ENCODE measurements at regions not wholly inside any gene's neighbourhood (a gene's known extent, or its start where the extent isn't known, plus 50 kb on each side); places are given as distances from the start of the nearest gene placed in this dataset.
A peak's percentile ranks its signal among the peaks of the same experiment; 100 is the strongest.

GRCh38 chr11:106468531-106468930 is 391.1 kb downstream of the AASDHPPT start:
- Histone ChIP-seq H3K36me3 (ENCODE audit: control insufficient read depth, insufficient read depth, low read length) (no peaks in the 10 kb centered on the region), H3K9me3 (ENCODE audit: control insufficient read depth, insufficient read depth, low read length) (no peaks in the 10 kb centered on the region), H3K4me1 (ENCODE audit: control insufficient read depth, insufficient read depth, low read length) (no peaks in the 10 kb centered on the region), H3K9ac (ENCODE audit: low read depth, low read length) (no peak overlapping the region), H3K27ac (ENCODE audit: low read depth, low read length) (peak overlapping the region; percentile 50), H3K4me3 (ENCODE audit: low read depth, low read length) (no peak overlapping the region), H3K27me3 (ENCODE audit: control insufficient read depth, insufficient read depth, low read length) (no peaks in the 10 kb centered on the region)

DNA sequence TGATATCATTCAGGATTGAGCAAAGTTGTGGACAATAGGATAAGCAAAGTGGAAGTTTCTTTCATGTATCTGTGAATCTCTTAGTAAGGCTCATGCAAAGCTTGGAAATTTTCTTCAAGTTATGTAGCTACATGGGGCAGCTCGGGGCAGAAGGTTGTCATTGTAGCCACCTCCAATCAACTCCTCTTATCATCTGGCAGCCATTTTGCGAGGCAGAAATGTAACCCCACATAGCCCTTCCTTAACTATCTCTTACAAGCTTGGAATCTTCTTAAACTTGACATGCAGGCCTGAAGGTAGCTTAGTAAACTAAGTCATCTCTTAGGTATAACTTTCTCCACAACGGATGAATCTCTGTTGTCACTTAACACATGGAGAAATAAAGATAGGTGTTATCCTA is 392.8 kb downstream of the AASDHPPT start:
- no peak overlapping the region for H3K9ac ChIP-seq (ENCODE audit: low read depth, low read length)
- H3K36me3 ChIP-seq (ENCODE audit: control insufficient read depth, insufficient read depth, low read length) = no peaks in the 10 kb centered on the region
- no peaks in the 10 kb centered on the region for H3K27me3 ChIP-seq (ENCODE audit: control insufficient read depth, insufficient read depth, low read length)
- H3K4me1 ChIP-seq (ENCODE audit: control insufficient read depth, insufficient read depth, low read length) = no peaks in the 10 kb centered on the region
- no peak overlapping the region for H3K4me3 ChIP-seq (ENCODE audit: low read depth, low read length)
- H3K9me3 ChIP-seq (ENCODE audit: control insufficient read depth, insufficient read depth, low read length) = peaks cover 3% of the 10 kb centered on the region; the same call in 1 of the 2 replicates
- H3K27ac ChIP-seq (ENCODE audit: low read depth, low read length) = no peak overlapping the region

DNA sequence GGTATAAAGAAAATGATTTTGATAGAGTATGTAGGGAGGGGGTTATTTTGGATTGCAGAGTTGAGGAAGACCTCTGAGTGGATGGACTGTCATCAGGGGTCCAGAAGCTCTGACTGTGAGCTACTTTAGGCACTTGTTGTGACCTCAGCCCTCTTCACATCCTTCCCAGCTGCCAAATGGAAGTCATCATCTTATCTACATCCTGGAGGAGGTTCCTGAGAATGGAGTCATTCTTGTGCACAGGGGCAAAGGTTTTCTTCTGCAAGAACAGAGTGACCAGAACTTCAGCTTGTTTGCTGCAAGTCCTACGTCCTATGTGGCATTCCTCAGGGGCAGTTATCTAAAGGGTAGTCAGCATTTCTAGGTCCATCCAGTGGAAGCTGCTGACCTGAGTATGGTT is 393.8 kb downstream of the AASDHPPT start:
- H3K4me1 ChIP-seq (ENCODE audit: control insufficient read depth, insufficient read depth, low read length) = no peaks in the 10 kb centered on the region

DNA sequence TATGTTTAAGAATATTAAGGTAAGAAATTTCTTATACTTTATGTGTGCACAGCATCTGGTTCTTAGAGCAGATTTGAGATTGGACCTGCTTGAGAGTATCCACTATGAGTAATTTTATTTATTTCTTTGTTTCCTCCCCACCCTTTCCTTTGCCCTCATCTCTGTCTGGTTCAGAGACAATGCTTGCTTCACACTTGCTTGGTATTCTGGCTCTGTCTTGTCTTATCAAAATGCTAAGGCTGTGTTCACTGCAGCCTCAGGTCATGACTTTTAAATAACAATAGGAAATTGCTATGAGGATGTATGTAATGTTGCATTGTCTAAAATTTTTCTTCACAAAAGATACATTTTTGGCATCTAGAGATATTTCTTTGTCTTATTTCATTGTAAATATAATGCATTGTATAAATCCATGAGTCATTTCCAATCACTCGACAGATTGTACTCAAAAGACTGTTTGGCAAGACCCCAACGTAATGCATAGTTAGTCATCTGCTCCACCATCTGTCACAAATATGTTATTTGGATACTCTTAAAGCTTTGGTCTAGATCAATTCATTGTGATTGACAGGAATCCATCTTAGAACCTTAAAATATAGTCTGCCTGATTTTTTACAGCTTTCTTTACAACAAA is 395.7 kb downstream of the AASDHPPT start:
- Histone ChIP-seq H3K27ac (ENCODE audit: low read depth, low read length) (no peak overlapping the region), H3K36me3 (ENCODE audit: control insufficient read depth, insufficient read depth, low read length) (no peaks in the 10 kb centered on the region), H3K9me3 (ENCODE audit: control insufficient read depth, insufficient read depth, low read length) (peaks cover 3% of the 10 kb centered on the region; the same call in 1 of the 2 replicates), H3K9ac (ENCODE audit: low read depth, low read length) (no peak overlapping the region), H3K4me1 (ENCODE audit: control insufficient read depth, insufficient read depth, low read length) (no peaks in the 10 kb centered on the region), H3K27me3 (ENCODE audit: control insufficient read depth, insufficient read depth, low read length) (no peaks in the 10 kb centered on the region), H3K4me3 (ENCODE audit: low read depth, low read length) (no peak overlapping the region)

More for the DNA sequence above, 393.8 kb downstream of the AASDHPPT start:
- Histone ChIP-seq H3K36me3 (ENCODE audit: control insufficient read depth, insufficient read depth, low read length) (no peaks in the 10 kb centered on the region), H3K9me3 (ENCODE audit: control insufficient read depth, insufficient read depth, low read length) (peaks cover 3% of the 10 kb centered on the region; the same call in 1 of the 2 replicates), H3K4me3 (ENCODE audit: low read depth, low read length) (no peak overlapping the region), H3K27ac (ENCODE audit: low read depth, low read length) (no peak overlapping the region), H3K9ac (ENCODE audit: low read depth, low read length) (no peak overlapping the region), H3K27me3 (ENCODE audit: control insufficient read depth, insufficient read depth, low read length) (no peaks in the 10 kb centered on the region)

GRCh38 chr11:106474274-106474673 is 396.8 kb downstream of the AASDHPPT start:
- H3K9me3 ChIP-seq (ENCODE audit: control insufficient read depth, insufficient read depth, low read length) = peaks cover 3% of the 10 kb centered on the region; the same call in 1 of the 2 replicates
- H3K27me3 ChIP-seq (ENCODE audit: control insufficient read depth, insufficient read depth, low read length) = no peaks in the 10 kb centered on the region
- H3K9ac ChIP-seq (ENCODE audit: low read depth, low read length) = no peak overlapping the region

GRCh38 chr11:106475181-106475580 is 397.7 kb downstream of the AASDHPPT start:
- Histone ChIP-seq H3K4me3 (ENCODE audit: low read depth, low read length) (no peak overlapping the region), H3K27me3 (ENCODE audit: control insufficient read depth, insufficient read depth, low read length) (no peaks in the 10 kb centered on the region), H3K9ac (ENCODE audit: low read depth, low read length) (no peak overlapping the region), H3K36me3 (ENCODE audit: control insufficient read depth, insufficient read depth, low read length) (no peaks in the 10 kb centered on the region), H3K9me3 (ENCODE audit: control insufficient read depth, insufficient read depth, low read length) (peaks cover 3% of the 10 kb centered on the region; the same call in 1 of the 2 replicates), H3K27ac (ENCODE audit: low read depth, low read length) (no peak overlapping the region), H3K4me1 (ENCODE audit: control insufficient read depth, insufficient read depth, low read length) (no peaks in the 10 kb centered on the region)

More at GRCh38 chr11:106474274-106474673, 396.8 kb downstream of the AASDHPPT start:
- no peak overlapping the region for H3K4me3 ChIP-seq (ENCODE audit: low read depth, low read length)
- H3K4me1 ChIP-seq (ENCODE audit: control insufficient read depth, insufficient read depth, low read length) = no peaks in the 10 kb centered on the region
- no peak overlapping the region for H3K27ac ChIP-seq (ENCODE audit: low read depth, low read length)
- no peaks in the 10 kb centered on the region for H3K36me3 ChIP-seq (ENCODE audit: control insufficient read depth, insufficient read depth, low read length)

DNA sequence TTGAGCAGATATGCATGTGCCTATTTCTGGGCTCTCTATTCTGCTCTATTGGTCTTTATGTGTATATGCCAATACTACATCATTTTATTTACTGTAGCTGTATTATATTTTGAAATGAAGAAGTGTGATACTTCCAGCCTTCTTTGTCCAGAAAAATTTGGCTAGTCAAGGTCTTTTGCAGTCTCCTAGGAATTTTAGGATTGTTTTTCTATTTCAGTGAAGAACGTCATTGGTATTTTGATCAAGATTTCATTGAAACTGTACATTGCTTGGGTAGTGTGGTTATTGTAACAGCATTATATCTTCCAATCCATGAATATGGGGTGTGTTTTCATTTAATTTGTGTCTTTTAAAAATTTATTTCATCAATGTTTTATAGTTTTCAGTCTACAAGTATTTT is 400.3 kb downstream of the AASDHPPT start:
- Histone ChIP-seq H3K4me1 (ENCODE audit: control insufficient read depth, insufficient read depth, low read length) (no peaks in the 10 kb centered on the region), H3K9ac (ENCODE audit: low read depth, low read length) (no peak overlapping the region), H3K27ac (ENCODE audit: low read depth, low read length) (no peak overlapping the region), H3K36me3 (ENCODE audit: control insufficient read depth, insufficient read depth, low read length) (no peaks in the 10 kb centered on the region), H3K9me3 (ENCODE audit: control insufficient read depth, insufficient read depth, low read length) (peaks cover 3% of the 10 kb centered on the region; the same call in 1 of the 2 replicates), H3K4me3 (ENCODE audit: low read depth, low read length) (no peak overlapping the region), H3K27me3 (ENCODE audit: control insufficient read depth, insufficient read depth, low read length) (no peaks in the 10 kb centered on the region)

GRCh38 chr11:106479646-106480045 is 402.2 kb downstream of the AASDHPPT start:
- Histone ChIP-seq H3K27me3 (ENCODE audit: control insufficient read depth, insufficient read depth, low read length) (no peaks in the 10 kb centered on the region), H3K9ac (ENCODE audit: low read depth, low read length) (no peak overlapping the region), H3K4me1 (ENCODE audit: control insufficient read depth, insufficient read depth, low read length) (no peaks in the 10 kb centered on the region), H3K27ac (ENCODE audit: low read depth, low read length) (no peak overlapping the region), H3K36me3 (ENCODE audit: control insufficient read depth, insufficient read depth, low read length) (no peaks in the 10 kb centered on the region), H3K4me3 (ENCODE audit: low read depth, low read length) (no peak overlapping the region), H3K9me3 (ENCODE audit: control insufficient read depth, insufficient read depth, low read length) (no peaks in the 10 kb centered on the region)

DNA sequence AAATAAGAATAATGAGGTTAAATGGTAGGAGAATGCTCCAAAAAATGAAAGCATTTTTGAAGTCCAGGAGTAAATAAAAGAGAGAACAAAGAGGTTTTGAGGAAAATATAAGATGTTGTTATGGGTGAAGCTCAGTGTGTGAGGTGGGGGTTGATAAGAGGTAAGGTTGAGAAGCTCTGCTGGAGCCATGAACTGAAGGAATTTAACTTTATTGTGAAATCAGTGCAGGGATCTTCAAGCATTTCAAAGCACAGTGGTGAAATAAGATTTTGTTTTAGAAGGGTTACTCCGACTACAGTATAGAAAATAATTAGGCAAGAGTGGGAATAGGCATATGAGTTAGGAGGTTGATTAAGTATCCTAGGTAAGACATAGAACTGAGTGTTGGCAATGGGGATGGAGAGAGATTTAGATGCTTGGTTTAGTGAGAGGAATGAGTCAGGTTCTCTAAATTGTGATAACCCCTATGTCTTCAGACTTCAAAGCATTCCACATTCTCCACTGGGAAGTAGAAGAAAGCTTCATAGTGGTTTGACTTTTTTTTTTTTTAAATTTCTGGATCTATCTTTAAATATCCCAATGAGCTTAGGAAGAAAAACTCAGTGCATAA is 403.2 kb downstream of the AASDHPPT start:
- Histone ChIP-seq H3K4me1 (ENCODE audit: control insufficient read depth, insufficient read depth, low read length) (no peaks in the 10 kb centered on the region), H3K36me3 (ENCODE audit: control insufficient read depth, insufficient read depth, low read length) (no peaks in the 10 kb centered on the region), H3K4me3 (ENCODE audit: low read depth, low read length) (no peak overlapping the region), H3K9ac (ENCODE audit: low read depth, low read length) (no peak overlapping the region), H3K27me3 (ENCODE audit: control insufficient read depth, insufficient read depth, low read length) (no peaks in the 10 kb centered on the region), H3K27ac (ENCODE audit: low read depth, low read length) (no peak overlapping the region), H3K9me3 (ENCODE audit: control insufficient read depth, insufficient read depth, low read length) (no peaks in the 10 kb centered on the region)

- peak overlapping the region; percentile 29 for H3K27ac ChIP-seq (ENCODE audit: low read depth, low read length)
Observed at GRCh38 chr11:106482917-106483785, 405.7 kb downstream of the AASDHPPT start.

DNA sequence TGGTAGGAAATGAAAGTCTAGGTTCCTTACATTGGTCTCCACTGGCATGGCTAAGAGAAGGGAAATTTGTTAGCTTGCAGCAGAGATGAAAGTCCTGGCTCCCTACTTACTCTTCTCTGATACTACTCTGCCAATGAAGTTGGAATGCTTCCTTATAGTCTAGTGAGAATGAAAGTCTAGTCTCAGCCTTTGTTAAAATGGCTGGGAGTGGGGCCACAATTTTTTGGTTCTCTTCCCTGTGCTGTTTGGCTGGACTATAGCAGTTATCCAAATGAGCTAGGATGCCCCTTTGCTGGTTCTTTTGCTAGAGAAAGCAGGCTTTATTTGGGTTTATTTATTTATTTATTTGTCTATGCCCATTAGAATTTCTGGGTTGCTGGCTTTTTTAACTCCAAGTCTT is 414.3 kb downstream of the AASDHPPT start:
- Histone ChIP-seq H3K9me3 (ENCODE audit: control insufficient read depth, insufficient read depth, low read length) (no peaks in the 10 kb centered on the region), H3K4me1 (ENCODE audit: control insufficient read depth, insufficient read depth, low read length) (no peaks in the 10 kb centered on the region), H3K9ac (ENCODE audit: low read depth, low read length) (no peak overlapping the region), H3K4me3 (ENCODE audit: low read depth, low read length) (no peak overlapping the region), H3K27ac (ENCODE audit: low read depth, low read length) (no peak overlapping the region), H3K27me3 (ENCODE audit: control insufficient read depth, insufficient read depth, low read length) (no peaks in the 10 kb centered on the region), H3K36me3 (ENCODE audit: control insufficient read depth, insufficient read depth, low read length) (no peaks in the 10 kb centered on the region)

More at GRCh38 chr11:106482917-106483785, 405.7 kb downstream of the AASDHPPT start:
- Histone ChIP-seq H3K36me3 (ENCODE audit: control insufficient read depth, insufficient read depth, low read length) (no peaks in the 10 kb centered on the region), H3K9me3 (ENCODE audit: control insufficient read depth, insufficient read depth, low read length) (no peaks in the 10 kb centered on the region), H3K4me1 (ENCODE audit: control insufficient read depth, insufficient read depth, low read length) (no peaks in the 10 kb centered on the region), H3K27me3 (ENCODE audit: control insufficient read depth, insufficient read depth, low read length) (no peaks in the 10 kb centered on the region), H3K4me3 (ENCODE audit: low read depth, low read length) (no peak overlapping the region), H3K9ac (ENCODE audit: low read depth, low read length) (no peak overlapping the region)

All from HUES48 (cell line).